ENCODE measurements at regions not wholly inside any gene's neighbourhood (a gene's known extent, or its start where the extent isn't known, plus 50 kb on each side); places are given as distances from the start of the nearest gene placed in this dataset.

- peak; percentile 28 for ATAC-seq
- peaks cover 14% of the 10 kb centered on the region for H3K4me1 Mint-ChIP-seq
- H3K27ac Mint-ChIP-seq = no peak overlapping the region
- no peak overlapping the region for H3K4me3 Mint-ChIP-seq
- H3K9me3 Mint-ChIP-seq = no peaks in the 10 kb centered on the region
- no peak for DNase-seq
- no peaks in the 10 kb centered on the region for H3K27me3 Mint-ChIP-seq
Observed at GRCh38 chr5:149441986-149442385, 62.9 kb upstream of the IL17B start.

DNA sequence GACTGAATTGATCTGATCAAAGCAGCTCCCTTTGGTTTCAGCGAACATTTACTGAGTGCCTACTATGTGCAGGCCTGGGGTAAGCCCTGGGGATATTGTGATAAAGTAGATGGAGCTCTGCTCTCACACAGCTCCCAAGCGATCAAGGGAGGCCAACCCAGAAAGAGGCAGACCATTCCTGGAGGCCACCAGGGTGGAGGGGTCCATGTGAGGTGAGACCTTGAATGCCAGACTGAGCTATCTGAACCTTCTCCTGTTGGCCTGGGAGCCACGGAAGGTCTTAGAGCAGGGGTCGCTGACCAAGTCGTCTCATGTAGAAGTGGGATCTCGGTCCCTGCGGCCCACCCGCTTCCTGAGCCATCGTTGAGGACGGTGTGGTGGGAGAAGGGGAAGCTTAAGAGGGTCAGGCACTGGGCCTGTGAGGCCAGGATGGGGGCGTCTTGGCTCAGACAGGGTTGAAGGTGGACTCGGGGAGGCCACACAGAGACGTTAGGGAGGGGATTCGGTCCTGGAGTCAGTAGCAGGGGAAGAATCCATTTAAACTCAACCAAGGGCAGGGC, 62.2 kb upstream of the IL17B start:
- DNase-seq = no peak
- ATAC-seq = no peak
- Mint-ChIP-seq H3K27me3 (no peaks in the 10 kb centered on the region), H3K27ac (no peak overlapping the region), H3K9me3 (no peaks in the 10 kb centered on the region), H3K4me3 (no peak overlapping the region), H3K4me1 (peaks cover 14% of the 10 kb centered on the region)

DNA sequence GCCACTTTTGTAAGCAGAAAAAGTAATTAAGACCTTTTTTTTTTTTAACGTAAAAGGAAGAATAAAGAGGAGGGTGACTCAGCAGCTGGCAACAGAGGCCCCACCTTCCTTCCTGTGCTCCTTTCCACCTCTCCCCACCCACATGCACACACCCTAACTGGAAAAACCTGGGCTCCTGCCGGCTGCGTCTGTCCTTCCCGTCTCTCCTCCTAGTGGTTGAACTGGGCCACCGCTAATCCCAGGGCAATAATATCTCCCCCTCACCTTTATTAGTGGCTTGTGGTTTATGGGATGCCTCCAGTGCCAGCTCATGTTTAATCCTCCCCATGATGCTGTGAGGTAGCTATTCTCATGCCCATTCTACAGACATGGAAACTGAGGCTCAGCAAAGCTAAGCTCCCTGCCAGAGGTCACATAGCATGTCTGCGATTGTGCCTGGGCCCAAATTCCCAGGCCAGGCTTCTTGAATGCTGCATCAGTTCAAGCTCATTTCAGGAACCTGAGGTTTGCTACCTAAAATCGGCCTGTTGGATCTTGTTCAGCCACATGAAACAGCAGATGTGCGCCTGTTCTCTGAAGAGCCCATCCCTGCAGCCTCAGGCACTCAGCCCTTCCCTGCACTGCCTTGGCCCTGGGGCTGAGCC, 60.9 kb upstream of the IL17B start:
- ATAC-seq (no peak), DNase-seq (no peak)
- no peaks in the 10 kb centered on the region for H3K27me3 Mint-ChIP-seq
- H3K4me1 Mint-ChIP-seq = peaks cover 14% of the 10 kb centered on the region
- peak overlapping the region in 1 of 2 donors; percentile 8 for H3K4me3 Mint-ChIP-seq
- H3K9me3 Mint-ChIP-seq = no peaks in the 10 kb centered on the region
- H3K27ac Mint-ChIP-seq = peak overlapping the region in 1 of 2 donors; percentile 5

DNA sequence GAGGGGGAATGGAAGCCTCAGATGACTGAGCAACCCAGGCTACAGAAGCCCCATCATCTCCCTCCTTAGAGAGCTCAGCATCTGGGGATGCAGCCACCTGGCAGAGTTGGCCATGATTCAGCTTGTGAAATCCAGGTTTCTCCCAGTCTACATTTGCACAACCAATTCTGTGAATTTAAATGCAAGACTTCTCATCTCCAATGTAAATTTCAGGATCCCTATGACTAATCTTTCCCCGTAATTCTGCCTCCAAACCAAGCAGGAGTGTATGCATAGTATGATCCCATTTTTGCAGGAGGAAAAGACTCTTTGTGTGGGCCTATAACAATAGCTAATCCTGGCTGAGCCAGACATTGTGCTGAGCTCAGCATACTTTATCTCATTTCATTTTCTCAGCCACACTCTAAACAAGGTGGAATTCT, 59.6 kb upstream of the IL17B start:
- H3K27me3 Mint-ChIP-seq = no peaks in the 10 kb centered on the region
- H3K4me1 Mint-ChIP-seq = peaks cover 14% of the 10 kb centered on the region

DNA sequence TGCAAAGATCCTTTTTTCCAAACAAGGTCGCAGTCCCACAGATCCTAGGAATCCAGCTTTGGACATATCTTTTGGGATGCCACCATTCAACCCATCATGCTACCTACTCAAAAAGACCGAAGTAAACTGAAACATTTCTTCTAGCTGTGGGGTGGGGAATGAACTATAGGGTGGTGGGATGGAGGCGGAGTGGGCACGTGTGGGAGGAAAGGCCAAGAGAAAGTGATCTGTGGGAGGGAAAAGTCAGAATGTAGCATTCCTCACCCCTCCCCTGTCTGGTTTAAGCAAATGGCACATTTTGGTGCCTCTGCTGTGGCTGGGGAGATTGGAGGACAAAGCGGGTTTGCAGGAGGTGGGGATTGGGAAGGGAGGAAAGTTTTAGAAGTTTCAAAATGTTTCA, 59.2 kb upstream of the IL17B start:
- peaks cover 14% of the 10 kb centered on the region for H3K4me1 Mint-ChIP-seq
- H3K9me3 Mint-ChIP-seq = no peaks in the 10 kb centered on the region
- no peak for ATAC-seq
- H3K4me3 Mint-ChIP-seq = no peak overlapping the region
- no peak overlapping the region for H3K27ac Mint-ChIP-seq
- no peaks in the 10 kb centered on the region for H3K27me3 Mint-ChIP-seq
- no peak for DNase-seq

More for the DNA sequence above, 59.6 kb upstream of the IL17B start:
- Mint-ChIP-seq H3K9me3 (no peaks in the 10 kb centered on the region), H3K4me3 (no peak overlapping the region), H3K27ac (no peak overlapping the region)
- ATAC-seq (no peak), DNase-seq (no peak)

DNA sequence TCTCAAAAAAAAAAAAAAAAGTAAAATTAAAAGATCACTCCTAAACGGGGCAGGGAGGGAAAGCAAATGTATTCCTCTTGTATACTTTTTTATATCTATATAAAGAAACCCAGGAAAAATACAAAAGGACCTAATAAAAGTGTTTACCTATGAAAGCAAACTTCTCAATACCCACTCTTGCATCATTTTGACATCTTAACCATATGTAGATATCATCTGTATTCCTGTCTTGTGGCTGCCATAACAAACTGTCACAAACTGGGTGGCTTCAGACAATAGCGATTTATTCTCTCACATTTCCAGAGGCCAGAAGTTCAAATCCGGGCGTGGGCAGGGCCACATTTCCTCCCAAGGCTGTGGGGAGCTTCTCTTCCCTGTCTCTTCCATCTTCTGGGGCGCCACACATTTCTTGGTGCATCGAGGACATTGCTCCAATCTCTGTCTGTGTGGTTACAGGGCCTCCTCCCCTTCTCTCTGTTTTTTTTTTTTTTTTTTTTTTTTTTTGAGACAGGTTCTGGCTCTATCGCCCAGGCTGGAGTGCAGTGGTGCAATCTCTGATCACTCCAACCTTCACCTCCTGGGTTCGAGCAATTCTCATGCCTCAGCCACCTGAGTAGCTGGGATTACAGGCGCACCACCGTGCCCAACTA, 58.4 kb upstream of the IL17B start:
- Mint-ChIP-seq H3K4me1 (peaks cover 13% of the 10 kb centered on the region), H3K27ac (peak overlapping the region in 1 of 2 donors; percentile 77), H3K27me3 (no peaks in the 10 kb centered on the region), H3K9me3 (no peaks in the 10 kb centered on the region), H3K4me3 (no peak overlapping the region)
- ATAC-seq = no peak
- DNase-seq = no peak

GRCh38 chr5:149435660-149436059, 56.6 kb upstream of the IL17B start:
- Mint-ChIP-seq H3K27ac (no peak overlapping the region), H3K4me1 (peaks cover 15% of the 10 kb centered on the region)

GRCh38 chr5:149435015-149435376, 55.9 kb upstream of the IL17B start:
- DNase-seq (no peak), ATAC-seq (no peak)
- Mint-ChIP-seq H3K4me1 (peaks cover 18% of the 10 kb centered on the region), H3K9me3 (no peaks in the 10 kb centered on the region), H3K4me3 (no peak overlapping the region), H3K27ac (no peak overlapping the region), H3K27me3 (no peaks in the 10 kb centered on the region)

More at GRCh38 chr5:149435660-149436059, 56.6 kb upstream of the IL17B start:
- H3K4me3 Mint-ChIP-seq = no peak overlapping the region
- no peaks in the 10 kb centered on the region for H3K27me3 Mint-ChIP-seq
- DNase-seq (no peak), ATAC-seq (no peak)
- H3K9me3 Mint-ChIP-seq = no peaks in the 10 kb centered on the region

GRCh38 chr5:149434162-149435014, 55.3 kb upstream of the IL17B start:
- DNase-seq (peak; percentile 40 to 43), ATAC-seq (peak; percentile 37)
- Mint-ChIP-seq H3K4me1 (peaks cover 14% of the 10 kb centered on the region), H3K9me3 (no peaks in the 10 kb centered on the region), H3K4me3 (no peak overlapping the region), H3K27me3 (no peaks in the 10 kb centered on the region), H3K27ac (no peak overlapping the region)

GRCh38 chr5:149433524-149434131, 54.5 kb upstream of the IL17B start:
- no peak overlapping the region for H3K27ac Mint-ChIP-seq
- no peaks in the 10 kb centered on the region for H3K27me3 Mint-ChIP-seq
- peaks cover 20% of the 10 kb centered on the region for H3K4me1 Mint-ChIP-seq
- H3K4me3 Mint-ChIP-seq = no peak overlapping the region
- DNase-seq = no peak
- no peak for ATAC-seq
- H3K9me3 Mint-ChIP-seq = no peaks in the 10 kb centered on the region

GRCh38 chr5:149432911-149433401, 53.9 kb upstream of the IL17B start:
- H3K4me1 Mint-ChIP-seq = peaks cover 21% of the 10 kb centered on the region
- H3K9me3 Mint-ChIP-seq = no peaks in the 10 kb centered on the region
- no peaks in the 10 kb centered on the region for H3K27me3 Mint-ChIP-seq
- H3K4me3 Mint-ChIP-seq = no peak overlapping the region
- ATAC-seq (no peak), DNase-seq (no peak)
- H3K27ac Mint-ChIP-seq = no peak overlapping the region

DNA sequence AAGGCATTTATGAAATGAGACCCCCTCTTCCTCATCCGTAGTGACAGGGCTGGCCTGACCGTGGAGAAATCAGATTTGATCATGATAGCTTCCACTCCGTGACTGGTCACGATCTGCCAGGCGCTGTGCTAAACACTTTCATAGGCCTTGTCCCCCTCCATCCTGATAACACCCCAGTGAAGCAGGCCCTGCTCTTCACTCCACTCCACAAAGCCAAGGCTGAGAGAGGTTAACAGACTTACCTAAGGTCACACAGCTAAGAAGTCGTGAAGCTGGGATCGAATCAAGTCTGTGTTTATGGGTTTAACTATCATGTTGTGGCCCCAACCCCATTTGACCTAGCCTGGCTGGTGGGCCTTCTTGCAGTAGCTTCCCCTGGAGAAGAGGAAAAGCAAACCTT, 53.3 kb upstream of the IL17B start:
- H3K9me3 Mint-ChIP-seq = no peaks in the 10 kb centered on the region
- H3K27ac Mint-ChIP-seq = no peak overlapping the region
- H3K4me3 Mint-ChIP-seq = no peak overlapping the region
- no peaks in the 10 kb centered on the region for H3K27me3 Mint-ChIP-seq
- H3K4me1 Mint-ChIP-seq = peaks cover 21% of the 10 kb centered on the region
- DNase-seq = no peak
- ATAC-seq = no peak

DNA sequence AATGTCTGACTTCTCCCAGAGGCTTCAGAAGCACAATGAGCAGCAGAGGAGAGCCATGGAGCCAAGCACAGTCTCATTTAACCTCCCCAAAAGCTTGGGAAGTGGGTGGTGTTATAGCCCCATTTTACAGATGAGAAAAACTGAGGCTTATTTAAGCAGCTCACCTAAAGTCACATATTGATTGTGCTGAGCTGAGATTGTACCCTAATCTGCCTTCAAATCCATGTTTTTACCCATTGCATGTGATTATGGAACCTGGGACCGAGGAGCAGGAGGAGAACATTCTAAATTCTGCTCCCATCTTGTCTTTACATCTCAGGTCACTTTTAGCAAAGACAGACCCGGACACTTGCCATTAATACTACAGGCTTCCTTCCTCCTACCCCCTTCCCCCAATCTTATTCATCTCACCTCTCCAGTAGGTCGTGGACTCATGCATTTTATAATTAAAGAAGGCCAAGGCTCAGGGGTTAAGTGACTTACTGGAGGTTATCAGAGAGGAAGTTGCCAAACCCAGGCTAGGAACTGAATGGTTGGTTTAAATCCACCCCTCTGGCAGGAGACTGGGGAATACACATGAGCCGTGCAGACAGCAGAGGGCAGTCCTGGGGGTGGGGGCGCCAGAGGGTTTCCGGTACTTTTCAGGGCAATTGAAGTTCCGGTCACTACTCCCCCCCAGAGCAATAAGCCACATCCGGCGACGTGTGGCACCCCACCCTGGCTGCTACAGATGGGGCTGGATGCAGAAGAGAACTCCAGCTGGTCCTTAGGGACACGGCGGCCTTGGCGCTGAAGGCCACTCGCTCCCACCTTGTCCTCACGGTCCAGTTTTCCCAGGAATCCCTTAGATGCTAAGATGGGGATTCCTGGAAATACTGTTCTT, 51.0 kb upstream of the IL17B start:
- Mint-ChIP-seq H3K9me3 (no peaks in the 10 kb centered on the region), H3K4me3 (no peak overlapping the region), H3K27me3 (no peaks in the 10 kb centered on the region), H3K4me1 (peaks cover 21% of the 10 kb centered on the region), H3K27ac (peak overlapping the region in 1 of 2 donors; percentile 65)
- no peak for DNase-seq
- peak; percentile 29 for ATAC-seq
